ENCODE measurements at regions not wholly inside any gene's neighbourhood (a gene's known extent, or its start where the extent isn't known, plus 50 kb on each side); places are given as distances from the start of the nearest gene placed in this dataset.

GRCh38 chr10:61081301-61081700, 137.3 kb upstream of the RHOBTB1 start:
- H3K27ac Mint-ChIP-seq: no peak overlapping the region
- H3K4me1 Mint-ChIP-seq (ENCODE audit: low read depth): no peaks in the 10 kb centered on the region
- ChIA-PET CTCF (no interaction called here), POLR2A (no interaction called here)
- H3K27me3 Mint-ChIP-seq: peaks cover 3% of the 10 kb centered on the region
- intact Hi-C loops (cut with micrococcal nuclease): no loop called here
- H3K36me3 Mint-ChIP-seq: no peaks in the 10 kb centered on the region
- no peak for DNase-seq
- no peak overlapping the region for H3K4me3 Mint-ChIP-seq
- H3K9me3 Mint-ChIP-seq: peaks cover 11% of the 10 kb centered on the region

DNA sequence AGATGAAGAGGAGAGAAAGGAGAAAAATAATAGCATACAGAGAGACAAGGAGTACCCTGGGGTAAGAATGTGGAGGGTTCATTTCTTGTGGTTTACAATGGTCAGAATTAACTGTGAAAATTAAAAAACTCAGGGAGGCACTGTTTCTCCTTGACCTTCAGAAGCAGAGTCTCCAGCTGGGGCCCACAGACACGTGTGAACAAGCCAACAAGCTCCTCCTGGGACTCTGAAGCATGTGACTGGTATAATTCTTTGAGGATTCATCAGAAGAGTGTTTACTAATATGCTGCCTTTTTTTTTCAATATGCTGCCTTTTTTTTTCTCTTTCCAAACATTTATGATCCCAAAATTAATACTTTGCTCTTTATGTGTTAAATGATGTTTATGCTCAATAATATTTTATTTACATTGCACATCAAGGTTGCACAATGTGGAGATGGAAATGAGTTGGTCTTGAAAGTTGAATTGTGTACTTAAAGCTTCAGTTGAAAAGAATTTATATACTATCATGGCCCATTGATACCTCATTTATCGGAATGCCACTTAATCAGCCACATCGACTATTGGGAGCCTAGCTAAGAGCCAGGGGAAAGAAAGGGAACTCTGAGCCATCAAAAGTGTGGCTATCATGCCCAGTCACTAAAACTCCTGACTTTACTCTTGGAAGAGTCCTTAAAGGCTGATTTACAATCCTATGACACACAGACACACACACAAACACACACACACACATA, 134.7 kb upstream of the RHOBTB1 start:
- Mint-ChIP-seq H3K4me1 (ENCODE audit: low read depth) (no peaks in the 10 kb centered on the region), H3K36me3 (no peaks in the 10 kb centered on the region), H3K27ac (no peak overlapping the region), H3K9me3 (peaks cover 2% of the 10 kb centered on the region), H3K4me3 (no peak overlapping the region), H3K27me3 (peaks cover 4% of the 10 kb centered on the region)
- POLR2A ChIA-PET: no interaction called here
- intact Hi-C loops (cut with micrococcal nuclease): no loop called here
- DNase-seq: no peak
- CTCF ChIA-PET: no interaction called here

GRCh38 chr10:61076572-61077114, 132.7 kb upstream of the RHOBTB1 start:
- Mint-ChIP-seq H3K27ac (no peak overlapping the region), H3K27me3 (peaks cover 4% of the 10 kb centered on the region), H3K9me3 (no peaks in the 10 kb centered on the region), H3K4me3 (no peak overlapping the region), H3K36me3 (no peaks in the 10 kb centered on the region), H3K4me1 (ENCODE audit: low read depth) (no peaks in the 10 kb centered on the region)
- ChIA-PET CTCF (no interaction called here), POLR2A (no interaction called here)
- intact Hi-C loops (cut with micrococcal nuclease): no loop called here
- DNase-seq: no peak

GRCh38 chr10:61073391-61073790, 129.4 kb upstream of the RHOBTB1 start:
- H3K27ac Mint-ChIP-seq: no peak overlapping the region
- DNase-seq: no peak
- intact Hi-C loops (cut with micrococcal nuclease): no loop called here
- H3K4me3 Mint-ChIP-seq: no peak overlapping the region
- POLR2A ChIA-PET: no interaction called here
- H3K27me3 Mint-ChIP-seq: peaks cover 2% of the 10 kb centered on the region
- H3K36me3 Mint-ChIP-seq: no peaks in the 10 kb centered on the region
- CTCF ChIA-PET: no interaction called here
- no peaks in the 10 kb centered on the region for H3K4me1 Mint-ChIP-seq (ENCODE audit: low read depth)
- H3K9me3 Mint-ChIP-seq: no peaks in the 10 kb centered on the region

DNA sequence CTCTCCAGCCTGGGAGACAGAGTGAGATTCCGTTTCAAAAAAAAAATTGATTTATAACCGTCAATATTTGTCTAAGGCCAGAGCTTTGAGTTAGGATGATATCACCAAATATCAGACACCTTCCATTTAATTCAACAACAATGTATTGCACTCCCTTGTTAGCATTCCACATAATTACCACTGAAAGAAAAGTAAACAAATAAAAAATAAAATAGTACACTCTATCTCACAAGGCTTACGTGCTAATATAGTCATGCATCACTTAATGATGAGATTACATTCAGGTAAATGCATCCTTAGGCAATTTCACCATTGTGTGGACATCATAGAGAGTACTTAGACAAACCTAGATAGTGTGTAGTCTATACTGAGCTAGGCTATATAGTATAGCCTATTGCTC, 127.6 kb upstream of the RHOBTB1 start:
- POLR2A ChIA-PET: no interaction called here
- no peak overlapping the region for H3K27ac Mint-ChIP-seq
- H3K9me3 Mint-ChIP-seq: no peaks in the 10 kb centered on the region
- H3K36me3 Mint-ChIP-seq: no peaks in the 10 kb centered on the region
- no peaks in the 10 kb centered on the region for H3K4me1 Mint-ChIP-seq (ENCODE audit: low read depth)
- DNase-seq: no peak
- peaks cover 4% of the 10 kb centered on the region for H3K27me3 Mint-ChIP-seq
- intact Hi-C loops (cut with micrococcal nuclease): no loop called here
- H3K4me3 Mint-ChIP-seq: no peak overlapping the region
- CTCF ChIA-PET: no interaction called here

- Mint-ChIP-seq H3K4me1 (ENCODE audit: low read depth) (no peaks in the 10 kb centered on the region), H3K27ac (no peak overlapping the region), H3K27me3 (peaks cover 2% of the 10 kb centered on the region), H3K4me3 (no peak overlapping the region), H3K9me3 (no peaks in the 10 kb centered on the region), H3K36me3 (no peaks in the 10 kb centered on the region)
- no peak for DNase-seq
- POLR2A ChIA-PET: no interaction called here
- intact Hi-C loops (cut with micrococcal nuclease): no loop called here
- CTCF ChIA-PET: no interaction called here
Measured at GRCh38 chr10:61068471-61068870, 124.5 kb upstream of the RHOBTB1 start.

DNA sequence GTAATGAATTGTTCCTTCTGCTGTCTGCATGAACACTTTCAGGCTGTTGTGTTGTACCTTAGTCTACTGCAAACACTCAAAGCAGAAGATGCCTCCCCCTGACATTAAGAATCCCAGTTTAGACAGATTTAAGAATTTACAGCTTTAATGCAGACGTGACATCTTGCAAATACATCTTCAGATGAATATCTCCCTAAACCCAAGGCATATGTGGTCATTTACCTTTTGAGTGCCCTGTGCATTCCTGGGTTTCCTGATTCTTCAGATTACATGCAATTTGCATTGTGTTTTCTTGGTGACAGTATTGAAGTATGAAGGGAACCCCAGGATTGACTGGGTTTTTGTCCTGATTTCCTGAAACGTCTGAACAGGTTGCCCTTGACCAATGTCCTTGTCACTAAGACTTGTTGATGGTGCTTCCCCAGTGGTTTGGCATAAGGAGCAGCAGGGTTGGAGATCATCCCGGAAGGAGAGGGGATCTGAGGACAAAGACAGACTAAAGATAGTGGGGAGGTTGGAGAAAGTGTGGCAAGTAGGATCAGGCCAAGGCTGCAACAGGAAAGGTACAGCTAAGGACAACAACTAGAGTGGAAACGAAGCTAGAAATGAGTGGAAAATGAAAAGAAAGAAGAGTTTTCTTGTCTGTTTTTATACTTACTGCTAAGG, 123.8 kb upstream of the RHOBTB1 start:
- ChIA-PET CTCF (no interaction called here), POLR2A (no interaction called here)
- intact Hi-C loops (cut with micrococcal nuclease): no loop called here
- Mint-ChIP-seq H3K27ac (no peak overlapping the region), H3K4me1 (ENCODE audit: low read depth) (no peaks in the 10 kb centered on the region), H3K9me3 (no peaks in the 10 kb centered on the region), H3K36me3 (no peaks in the 10 kb centered on the region), H3K4me3 (no peak overlapping the region), H3K27me3 (peaks cover 2% of the 10 kb centered on the region)
- no peak for DNase-seq

- CTCF ChIA-PET: no interaction called here
- H3K27ac Mint-ChIP-seq: no peak overlapping the region
- H3K4me3 Mint-ChIP-seq: no peak overlapping the region
- no peaks in the 10 kb centered on the region for H3K4me1 Mint-ChIP-seq (ENCODE audit: low read depth)
- intact Hi-C loops (cut with micrococcal nuclease): no loop called here
- POLR2A ChIA-PET: no interaction called here
- no peaks in the 10 kb centered on the region for H3K36me3 Mint-ChIP-seq
- no peak for DNase-seq
- H3K27me3 Mint-ChIP-seq: peaks cover 2% of the 10 kb centered on the region
- no peaks in the 10 kb centered on the region for H3K9me3 Mint-ChIP-seq
Measured at GRCh38 chr10:61066661-61067344, 122.8 kb upstream of the RHOBTB1 start.

- POLR2A ChIA-PET: no interaction called here
- H3K4me1 Mint-ChIP-seq (ENCODE audit: low read depth): no peaks in the 10 kb centered on the region
- H3K27ac Mint-ChIP-seq: no peak overlapping the region
Measured at GRCh38 chr10:61065051-61065450, 121.1 kb upstream of the RHOBTB1 start.

DNA sequence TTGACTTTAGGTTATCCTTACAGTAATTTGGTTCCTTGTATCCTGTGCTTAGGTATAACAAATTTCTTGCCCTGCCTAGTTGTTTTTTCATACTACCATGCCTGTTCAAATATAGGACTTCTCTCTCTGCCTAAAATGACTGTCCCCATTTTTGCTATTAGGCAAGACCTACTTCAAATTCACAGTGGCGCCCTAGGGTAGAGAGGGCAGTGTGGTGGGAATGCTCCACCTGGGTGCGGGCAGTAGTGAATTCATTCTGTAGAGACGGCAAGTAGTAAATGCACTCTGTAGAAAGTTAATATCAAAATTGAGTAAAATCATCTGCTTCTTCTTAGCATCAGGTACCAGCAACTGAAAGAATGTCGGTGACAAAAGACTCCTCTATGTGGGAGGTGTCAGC, 120.4 kb upstream of the RHOBTB1 start:
- POLR2A ChIA-PET: no interaction called here
- no peaks in the 10 kb centered on the region for H3K4me1 Mint-ChIP-seq (ENCODE audit: low read depth)
- H3K9me3 Mint-ChIP-seq: no peaks in the 10 kb centered on the region
- no peak overlapping the region for H3K4me3 Mint-ChIP-seq
- no peak for DNase-seq
- CTCF ChIA-PET: no interaction called here
- no peaks in the 10 kb centered on the region for H3K36me3 Mint-ChIP-seq
- H3K27me3 Mint-ChIP-seq: peaks cover 4% of the 10 kb centered on the region
- no peak overlapping the region for H3K27ac Mint-ChIP-seq
- intact Hi-C loops (cut with micrococcal nuclease): no loop called here

More at GRCh38 chr10:61065051-61065450, 121.1 kb upstream of the RHOBTB1 start:
- CTCF ChIA-PET: no interaction called here
- H3K4me3 Mint-ChIP-seq: no peak overlapping the region
- DNase-seq: no peak
- no peaks in the 10 kb centered on the region for H3K9me3 Mint-ChIP-seq
- intact Hi-C loops (cut with micrococcal nuclease): no loop called here
- H3K27me3 Mint-ChIP-seq: peaks cover 2% of the 10 kb centered on the region
- no peaks in the 10 kb centered on the region for H3K36me3 Mint-ChIP-seq

DNA sequence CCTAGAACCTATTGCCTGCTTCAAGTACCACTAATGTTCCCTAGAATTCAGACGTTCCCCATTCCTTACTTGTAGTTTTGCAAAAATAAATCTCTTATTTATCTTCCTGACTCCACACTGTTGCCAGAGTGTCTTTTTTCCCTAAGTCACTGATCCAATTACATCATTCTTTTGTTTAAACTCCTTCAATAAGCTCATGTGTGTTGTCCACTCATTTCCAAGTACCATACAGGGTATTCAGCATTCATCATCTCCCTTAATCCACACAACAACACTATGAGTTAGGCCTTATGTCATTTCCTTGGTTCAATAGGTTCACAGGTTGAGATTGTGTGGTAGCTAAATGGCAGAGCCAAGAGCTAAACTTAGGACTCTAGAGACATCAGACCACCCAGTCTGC, 119.9 kb upstream of the RHOBTB1 start:
- CTCF ChIA-PET: interaction anchor here (0.6 kb wide), 1 partner anchor 1869 kb away, joined by 4 read pairs; no protein-coding TSS in a partner anchor
- Mint-ChIP-seq H3K9me3 (no peaks in the 10 kb centered on the region), H3K4me1 (ENCODE audit: low read depth) (no peaks in the 10 kb centered on the region), H3K27me3 (peaks cover 4% of the 10 kb centered on the region), H3K4me3 (no peak overlapping the region), H3K27ac (no peak overlapping the region), H3K36me3 (no peaks in the 10 kb centered on the region)
- no peak for DNase-seq
- intact Hi-C loops (cut with micrococcal nuclease): no loop called here
- POLR2A ChIA-PET: no interaction called here

- intact Hi-C loops (cut with micrococcal nuclease): no loop called here
- ChIA-PET CTCF (no interaction called here), POLR2A (no interaction called here)
- Mint-ChIP-seq H3K4me1 (ENCODE audit: low read depth) (no peaks in the 10 kb centered on the region), H3K27ac (no peak overlapping the region), H3K9me3 (no peaks in the 10 kb centered on the region), H3K27me3 (peaks cover 4% of the 10 kb centered on the region), H3K4me3 (no peak overlapping the region), H3K36me3 (no peaks in the 10 kb centered on the region)
- DNase-seq: no peak
Measured at GRCh38 chr10:61063034-61063433, 119.0 kb upstream of the RHOBTB1 start.
